ENCODE measurements at regions not wholly inside any gene's neighbourhood (a gene's known extent, or its start where the extent isn't known, plus 50 kb on each side); places are given as distances from the start of the nearest gene placed in this dataset.

- Histone ChIP-seq H3K4me2 (ENCODE audit: insufficient read depth, low read length) (no peak overlapping the region), H3K36me3 (ENCODE audit: control insufficient read depth in 2 of 2, extremely low read depth in 1 of 2, insufficient read depth in 2 of 2, low read length in 2 of 2) (no peaks in the 10 kb centered on the region), H3K27me3 (ENCODE audit: control insufficient read depth in 2 of 2, insufficient read depth in 2 of 2, low read length in 2 of 2) (no peaks in the 10 kb centered on the region), H4K20me1 (replicated peaks; ENCODE audit: control insufficient read depth, extremely low read depth, insufficient read depth, low read length) (no peaks in the 10 kb centered on the region), H3K4me1 (ENCODE audit: control insufficient read depth, extremely low read depth, insufficient read depth, low read length) (no peaks in the 10 kb centered on the region), H3K9me1 (replicated peaks; ENCODE audit: control insufficient read depth, extremely low read depth, insufficient read depth, low read length) (no peaks in the 10 kb centered on the region), H3K79me2 (ENCODE audit: control insufficient read depth, insufficient read depth, low read length) (no peaks in the 10 kb centered on the region), H3K4me3 (replicated peaks in 1 of 3; ENCODE audit: insufficient read depth in 1 of 3, low read depth in 1 of 3, low read length in 3 of 3) (no peak overlapping the region), H3K9me3 (replicated peaks; ENCODE audit: control insufficient read depth, insufficient read depth, low read length) (peaks cover 3% of the 10 kb centered on the region), H3K9ac (replicated peaks; ENCODE audit: extremely low read depth, insufficient read depth, low read length) (no peak overlapping the region), H2AFZ (ENCODE audit: low read depth, low read length) (no peak overlapping the region), H3K27ac (ENCODE audit: insufficient read depth, low read depth, low read length) (no peak overlapping the region)
- dilution Hi-C loops (cut with MboI; ENCODE audit: extremely low pct_ligation_motif_present, low sequenced_read_pairs), result no loop called here
- intact Hi-C loops (cut with micrococcal nuclease), result no loop called here
- no peak for DNase-seq (ENCODE audit: low read depth, low spot score)
- POLR2A ChIA-PET, result no interaction called here
- CTCF ChIA-PET, result no interaction called here
- no TSS peak for BruUV-seq (replicated peaks)
- FAIRE-seq, result no peak
- TF ChIP-seq GATA2 (IDR thresholded peaks at IDR 0.05; ENCODE audit: insufficient read depth, insufficient read length, low read depth, low read length), result no peak
- TF ChIP-seq POLR2AphosphoS5 (IDR thresholded peaks at IDR 0.05; ENCODE audit: insufficient read depth, low read depth, low read length), result no peak
- TF ChIP-seq, protein P1, sequence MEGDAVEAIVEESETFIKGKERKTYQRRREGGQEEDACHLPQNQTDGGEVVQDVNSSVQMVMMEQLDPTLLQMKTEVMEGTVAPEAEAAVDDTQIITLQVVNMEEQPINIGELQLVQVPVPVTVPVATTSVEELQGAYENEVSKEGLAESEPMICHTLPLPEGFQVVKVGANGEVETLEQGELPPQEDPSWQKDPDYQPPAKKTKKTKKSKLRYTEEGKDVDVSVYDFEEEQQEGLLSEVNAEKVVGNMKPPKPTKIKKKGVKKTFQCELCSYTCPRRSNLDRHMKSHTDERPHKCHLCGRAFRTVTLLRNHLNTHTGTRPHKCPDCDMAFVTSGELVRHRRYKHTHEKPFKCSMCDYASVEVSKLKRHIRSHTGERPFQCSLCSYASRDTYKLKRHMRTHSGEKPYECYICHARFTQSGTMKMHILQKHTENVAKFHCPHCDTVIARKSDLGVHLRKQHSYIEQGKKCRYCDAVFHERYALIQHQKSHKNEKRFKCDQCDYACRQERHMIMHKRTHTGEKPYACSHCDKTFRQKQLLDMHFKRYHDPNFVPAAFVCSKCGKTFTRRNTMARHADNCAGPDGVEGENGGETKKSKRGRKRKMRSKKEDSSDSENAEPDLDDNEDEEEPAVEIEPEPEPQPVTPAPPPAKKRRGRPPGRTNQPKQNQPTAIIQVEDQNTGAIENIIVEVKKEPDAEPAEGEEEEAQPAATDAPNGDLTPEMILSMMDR (IDR thresholded peaks at IDR 0.05; ENCODE audit: extremely low read depth in 1 of 2, insufficient read depth in 1 of 2, low read depth in 1 of 2, low read length in 2 of 2), result no peak
- TF ChIP-seq MYC (IDR thresholded peaks at IDR 0.05; ENCODE audit: low read depth, low read length), result no peak
These were observed 442.5 kb downstream of the CNTN6 start for GRCh38 chr3:1535361-1535760.

- Histone ChIP-seq H3K4me1 (ENCODE audit: control insufficient read depth, extremely low read depth, insufficient read depth, low read length) (no peaks in the 10 kb centered on the region), H3K79me2 (ENCODE audit: control insufficient read depth, insufficient read depth, low read length) (no peaks in the 10 kb centered on the region), H4K20me1 (replicated peaks; ENCODE audit: control insufficient read depth, extremely low read depth, insufficient read depth, low read length) (no peaks in the 10 kb centered on the region), H3K9ac (replicated peaks; ENCODE audit: extremely low read depth, insufficient read depth, low read length) (no peak overlapping the region), H3K36me3 (ENCODE audit: control insufficient read depth in 2 of 2, extremely low read depth in 1 of 2, insufficient read depth in 2 of 2, low read length in 2 of 2) (no peaks in the 10 kb centered on the region), H3K4me2 (ENCODE audit: insufficient read depth, low read length) (no peak overlapping the region), H3K9me3 (replicated peaks; ENCODE audit: control insufficient read depth, insufficient read depth, low read length) (peaks cover 5% of the 10 kb centered on the region), H3K4me3 (replicated peaks in 1 of 3; ENCODE audit: insufficient read depth in 1 of 3, low read depth in 1 of 3, low read length in 3 of 3) (no peak overlapping the region), H3K9me1 (replicated peaks; ENCODE audit: control insufficient read depth, extremely low read depth, insufficient read depth, low read length) (no peaks in the 10 kb centered on the region), H3K27ac (ENCODE audit: insufficient read depth, low read depth, low read length) (no peak overlapping the region), H2AFZ (ENCODE audit: low read depth, low read length) (no peak overlapping the region), H3K27me3 (ENCODE audit: control insufficient read depth in 2 of 2, insufficient read depth in 2 of 2, low read length in 2 of 2) (no peaks in the 10 kb centered on the region)
- TF ChIP-seq GATA2 (IDR thresholded peaks at IDR 0.05; ENCODE audit: insufficient read depth, insufficient read length, low read depth, low read length) (no peak), POLR2A (IDR thresholded peaks at IDR 0.05; ENCODE audit: low read depth, low read length) (no peak), MAX (IDR thresholded peaks at IDR 0.05; ENCODE audit: insufficient read depth, insufficient read length) (no peak), POLR2AphosphoS5 (IDR thresholded peaks at IDR 0.05; ENCODE audit: insufficient read depth, low read depth, low read length) (no peak), FOS (IDR thresholded peaks at IDR 0.05; ENCODE audit: borderline replicate concordance, insufficient read depth, low read length) (no peak), EZH2 (IDR thresholded peaks at IDR 0.05; ENCODE audit: borderline replicate concordance, low read depth, low read length, severe bottlenecking) (no peak), MYC (IDR thresholded peaks at IDR 0.05; ENCODE audit: low read depth, low read length) (no peak), JUN (IDR thresholded peaks at IDR 0.05; ENCODE audit: borderline replicate concordance, insufficient read depth, insufficient read length, low read depth) (no peak)
- POLR2A ChIA-PET, result no interaction called here
- FAIRE-seq, result no peak
- intact Hi-C loops (cut with micrococcal nuclease), result no loop called here
- dilution Hi-C loops (cut with MboI; ENCODE audit: extremely low pct_ligation_motif_present, low sequenced_read_pairs), result no loop called here
- CTCF ChIA-PET, result no interaction called here
- DNase-seq (ENCODE audit: low read depth, low spot score), result no peak
- BruUV-seq (replicated peaks), result no TSS peak
These were observed 447.9 kb downstream of the CNTN6 start for GRCh38 chr3:1540686-1541085.
